GM12878 (cell line): ENCODE measurements at regions not wholly inside any gene's neighbourhood (a gene's known extent, or its start where the extent isn't known, plus 50 kb on each side); places are given as distances from the start of the nearest gene placed in this dataset.

Source experiments
- ATAC-seq: fragments of 200-7000 bp; cut with Tn5 transposase; 3 replicates; pipeline ENCODE4 v1.9.1; 2020; ENCODE audit warnings: mild to moderate bottlenecking, moderate library complexity
- BruUV-seq: library from RNA; stranded (reverse); fragments of 400-500 nt; replicated peaks from 2 replicates; lab custom pipeline; 2021; lab: Mats Ljungman, UMichigan
- CTCF ChIA-PET: fragments of 300-600 bp; sonication (Branson Sonifier 250); formaldehyde crosslinking; extraction: SDS; loops from one replicate; lab custom pipeline; 2021; ENCODE audit warnings: inconsistent platforms; lab: Yijun Ruan, JAX
- POLR2A ChIA-PET: fragments of 350-600 bp; formaldehyde crosslinking; extraction: SDS; loops from one replicate; lab custom pipeline; 2021; ENCODE audit warnings: inconsistent platforms; lab: Charles Lee
- RAD21 ChIA-PET: fragments of 300-600 bp; sonication (Branson Sonifier 250); formaldehyde crosslinking; loops from one replicate; lab custom pipeline; 2023; ENCODE audit warnings: antibody characterized with exemption; ENCODE audit not compliant: unreplicated experiment; lab: Charles Lee
- SMC1A ChIA-PET: fragments of 300-600 bp; sonication (Branson Sonifier 250); formaldehyde crosslinking; loops from one replicate; lab custom pipeline; 2023; ENCODE audit not compliant: unreplicated experiment, uncharacterized antibody; lab: Charles Lee
- DNase-seq: peaks from one replicate; pipeline ENCODE4 v3.0.0-alpha.2; 2011; ENCODE audit warnings: low read depth, low spot score
- FAIRE-seq: peaks from 3 replicates; lab custom pipeline; 2011; peaks lifted over from hg19 to GRCh38; lab: Jason Lieb, UNC
- H2AFZ ChIP-seq: 2 replicates; pipeline ENCODE4 v1.6.0; 2011; ENCODE audit warnings: low read depth, low read length, control low read depth; ENCODE audit not compliant: control insufficient read depth
- H3K27ac ChIP-seq: 2 replicates; pipeline ENCODE4 v1.5.1; 2011; ENCODE audit warnings: control low read depth; ENCODE audit not compliant: control insufficient read depth, insufficient read depth
- H3K27me3 ChIP-seq, 2 experiments: replicated peaks in 1 of 2; 2 replicates each; pipeline versions ENCODE4 v1.6.0 to v1.6.1; 2011; ENCODE audit warnings: low read length in 1 of 2; ENCODE audit not compliant: control insufficient read depth in 2 of 2, insufficient read depth in 2 of 2
- H3K36me3 ChIP-seq, 2 experiments: 2 replicates each; pipeline ENCODE4 v1.5.1; 2011; ENCODE audit warnings: low read length in 1 of 2; ENCODE audit not compliant: control insufficient read depth in 2 of 2, insufficient read depth in 2 of 2
- H3K4me1 ChIP-seq: 2 replicates; pipeline ENCODE4 v1.6.1; 2011; ENCODE audit warnings: mild to moderate bottlenecking, low read length, moderate library complexity, mixed read lengths; ENCODE audit not compliant: control insufficient read depth, insufficient read depth
- H3K4me2 ChIP-seq: 2 replicates; pipeline ENCODE4 v1.6.0; 2011; ENCODE audit warnings: control low read depth; ENCODE audit not compliant: control insufficient read depth, insufficient read depth
- H3K4me3 ChIP-seq: fragments of 200-600 bp; sonication (generic); 2 replicates; pipeline ENCODE4 v1.5.1; 2016
- H3K79me2 ChIP-seq: 2 replicates; pipeline ENCODE4 v1.6.0; 2011; ENCODE audit warnings: low read length; ENCODE audit not compliant: control insufficient read depth, insufficient read depth
- H3K9ac ChIP-seq: 2 replicates; pipeline ENCODE4 v1.8.0; 2011; ENCODE audit warnings: low read length, control low read depth, mixed read lengths; ENCODE audit not compliant: control insufficient read depth, insufficient read depth
- H3K9me3 ChIP-seq: replicated peaks from 3 replicates; pipeline ENCODE4 v1.5.1; 2011; ENCODE audit warnings: mild to moderate bottlenecking, low read length; ENCODE audit not compliant: control insufficient read depth, insufficient read depth
- H4K20me1 ChIP-seq: 2 replicates; pipeline ENCODE4 v1.6.0; 2011; ENCODE audit not compliant: control insufficient read depth, insufficient read depth
- BHLHE40 ChIP-seq, 2 experiments: fragments of 450-650 bp in 1 of 2; IDR thresholded peaks; 2 replicates each; pipeline ENCODE4 v1.6.1; 2011 to 2017; ENCODE audit warnings: low read depth in 2 of 2, borderline replicate concordance in 1 of 2, improper control_type of control experiment in 1 of 2, low read length in 1 of 2, mild to moderate bottlenecking in 1 of 2
- BMI1 ChIP-seq: fragments of 450-650 bp; IDR thresholded peaks from 2 replicates; pipeline ENCODE4 v1.6.1; 2016; ENCODE audit warnings: mild to moderate bottlenecking, moderate library complexity, borderline replicate concordance
- IKZF1 ChIP-seq: fragments of 450-650 bp; conservative IDR thresholded peaks from 2 replicates; pipeline ENCODE4 v1.6.1; 2017; ENCODE audit warnings: antibody characterized with exemption, mild to moderate bottlenecking
- IKZF2 ChIP-seq, 2 experiments: fragments of 450-650 bp; IDR thresholded peaks; 2 replicates each; pipeline ENCODE4 v1.6.1; 2017; ENCODE audit warnings: mild to moderate bottlenecking in 2 of 2, moderate library complexity in 2 of 2
- TBL1XR1 ChIP-seq: IDR thresholded peaks from 2 replicates; pipeline ENCODE4 v1.6.1; 2012; ENCODE audit warnings: low read depth, low read length, improper control_type of control experiment
- ZNF207 ChIP-seq: fragments of 450-650 bp; IDR thresholded peaks from 2 replicates; pipeline ENCODE4 v1.6.1; 2014; ENCODE audit warnings: antibody characterized with exemption, mild to moderate bottlenecking, borderline replicate concordance
- ZNF24 ChIP-seq: fragments of 450-650 bp; IDR thresholded peaks from 2 replicates; pipeline ENCODE4 v1.6.1; 2017; ENCODE audit warnings: antibody characterized with exemption, mild to moderate bottlenecking
- WGBS: methylation state at CpG from one replicate; pipeline ENCODE4 v1.1.6; 2016; ENCODE audit warnings: low lambda C conversion rate; ENCODE audit not compliant: insufficient replicate concordance, insufficient coverage; ENCODE audit errors: missing lambda C conversion rate; 5-methylcytosine and 5-hydroxymethylcytosine counted together
- in situ Hi-C: fragments of 300-500 bp; cut with MboI; formaldehyde crosslinking; loops from 9 replicates; pipeline ENCODE4 v1.14.3; 2018; ENCODE audit warnings: mixed read lengths
- intact Hi-C: fragments of 100-400 bp; cut with micrococcal nuclease; formaldehyde crosslinking; loops from one replicate; pipeline ENCODE4 v1.14.2; 2022; ENCODE audit not compliant: unreplicated experiment
- TF ChIP-seq, protein P1 (sequence below): fragments of 450-650 bp; IDR thresholded peaks from 2 replicates; pipeline ENCODE4 v1.6.1; 2017; ENCODE audit warnings: mild to moderate bottlenecking, moderate library complexity

DNA sequence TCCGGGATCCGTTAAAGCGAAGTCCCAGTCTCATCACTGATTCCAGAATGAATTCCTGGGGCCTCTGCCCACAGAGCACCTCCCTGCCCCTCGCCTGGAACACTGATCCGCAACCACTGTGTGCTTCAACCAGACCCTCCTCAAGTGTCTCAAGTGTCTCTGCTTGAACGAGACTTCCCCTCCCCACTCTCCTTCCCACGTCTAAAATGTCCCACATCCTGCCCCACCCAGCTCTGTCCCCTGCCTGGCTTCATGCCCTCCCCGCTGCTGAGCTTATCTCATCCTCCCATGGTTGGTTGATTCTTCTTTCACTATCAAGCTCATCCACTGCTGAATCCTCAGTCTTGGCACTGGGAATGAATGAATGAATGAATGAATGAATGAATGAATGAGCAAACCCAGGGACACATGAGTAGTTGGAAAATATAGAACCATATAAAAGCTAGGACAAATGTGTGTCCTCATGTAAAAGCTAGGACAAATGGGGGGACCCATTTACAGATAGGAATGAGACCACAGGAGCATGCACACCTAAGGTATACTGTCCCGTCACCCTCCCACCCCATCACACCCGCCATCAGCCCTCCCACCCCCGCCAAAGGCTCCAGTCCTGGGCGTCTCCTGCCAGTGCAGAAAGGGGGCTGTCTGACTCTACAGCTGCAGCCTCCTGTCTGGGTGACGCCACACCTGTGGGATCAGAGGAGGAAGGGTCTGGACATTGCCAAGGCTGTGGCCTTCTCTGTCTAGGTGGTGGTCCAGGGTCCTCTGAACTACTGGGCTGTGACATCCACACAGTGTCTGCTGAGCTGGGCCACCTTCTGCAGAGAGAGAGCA, 71.4 kb upstream of the LINC01488 start:
- H3K79me2 ChIP-seq = no peaks in the 10 kb centered on the region
- intact Hi-C loops = no loop called here
- ChIA-PET SMC1A (interaction anchor here (2.3 kb wide), 1 partner anchor 8 kb away, joined by 4 read pairs; no protein-coding TSS in a partner anchor), CTCF (interaction anchor here (1.2 kb wide), 1 partner anchor 117 kb away, joined by 4 read pairs; no protein-coding TSS in a partner anchor), POLR2A (no interaction called here), RAD21 (interaction anchor here (1.3 kb wide), 1 partner anchor 97 kb away, joined by 5 read pairs; no protein-coding TSS in a partner anchor)
- no peak overlapping the region for H3K9ac ChIP-seq
- no peak overlapping the region for H2AFZ ChIP-seq
- no peaks in the 10 kb centered on the region for H3K36me3 ChIP-seq
- no peak for DNase-seq
- in situ Hi-C loops = no loop called here
- 18% methylated on average over 13 of the region's 13 CpGs for WGBS
- peaks cover 0 to 4% of the 10 kb centered on the region in 2 experiments; a peak in 2 of 4 replicates for H3K27me3 ChIP-seq
- no peaks in the 10 kb centered on the region for H4K20me1 ChIP-seq
- H3K4me2 ChIP-seq = no peak overlapping the region
- no peak overlapping the region for H3K27ac ChIP-seq
- H3K9me3 ChIP-seq = no peaks in the 10 kb centered on the region
- TF ChIP-seq BMI1 (no peak), ZNF24 (peak; percentile 62; the same call in 1 of the 2 replicates)
- H3K4me3 ChIP-seq = no peak overlapping the region
- no peaks in the 10 kb centered on the region for H3K4me1 ChIP-seq
- no peak for FAIRE-seq
- no peak for ATAC-seq
- BruUV-seq = no TSS peak

DNA sequence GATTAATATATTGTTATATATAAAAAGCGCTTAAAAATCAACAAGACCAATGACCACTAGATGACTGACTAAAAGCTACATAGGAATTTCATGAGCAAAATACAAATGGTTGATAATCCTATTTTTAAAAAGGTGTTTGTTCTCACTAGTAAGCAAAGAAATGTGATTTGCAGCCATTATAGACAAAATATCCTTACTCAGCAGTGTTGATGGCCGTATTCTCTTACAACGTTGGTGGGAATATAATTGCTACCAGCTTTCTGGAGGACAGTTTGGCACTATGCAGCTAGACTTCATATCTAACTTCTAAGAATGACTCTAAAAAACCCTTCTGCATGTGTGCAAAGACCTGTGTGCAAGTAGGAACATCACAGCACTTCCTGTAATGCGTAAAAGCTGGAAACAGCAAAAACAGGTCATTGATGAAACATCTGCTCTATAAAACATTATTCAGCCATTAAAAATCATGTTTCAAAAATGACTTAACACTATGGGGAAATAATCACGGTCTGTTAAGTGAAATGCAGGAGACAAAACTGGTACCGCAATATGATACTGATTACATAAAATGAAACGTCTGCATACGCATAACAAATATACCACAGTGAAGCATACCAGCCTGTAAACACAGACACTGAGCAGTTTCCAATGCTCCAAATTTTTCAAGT, 70.1 kb upstream of the LINC01488 start:
- Histone ChIP-seq H3K27me3 (peaks cover 0 to 4% of the 10 kb centered on the region in 2 experiments; a peak in 2 of 4 replicates), H2AFZ (no peak overlapping the region), H4K20me1 (no peaks in the 10 kb centered on the region), H3K27ac (no peak overlapping the region), H3K4me3 (no peak overlapping the region), H3K79me2 (no peaks in the 10 kb centered on the region), H3K4me1 (no peaks in the 10 kb centered on the region), H3K9ac (no peak overlapping the region), H3K9me3 (no peaks in the 10 kb centered on the region), H3K36me3 (no peaks in the 10 kb centered on the region), H3K4me2 (no peak overlapping the region)
- no peak for DNase-seq
- ChIA-PET RAD21 (interaction anchor here (1.3 kb wide), 1 partner anchor 99 kb away, joined by 5 read pairs; no protein-coding TSS in a partner anchor), CTCF (no interaction called here), POLR2A (no interaction called here), SMC1A (interaction anchor here (2.3 kb wide), 1 partner anchor 9 kb away, joined by 4 read pairs; no protein-coding TSS in a partner anchor)
- WGBS = 13% methylated on average over 8 of the region's 8 CpGs
- intact Hi-C loops (no loop called here), in situ Hi-C loops (no loop called here)
- BruUV-seq = no TSS peak
- no peak for TF ChIP-seq TBL1XR1
- no peak for TF ChIP-seq BHLHE40 (IDR thresholded peaks at IDR 0.05; ENCODE audit: borderline replicate concordance in 1 of 2, low read depth in 2 of 2, low read length in 1 of 2)
- TF ChIP-seq IKZF1 = no peak
- TF ChIP-seq IKZF2 (IDR thresholded peaks at IDR 0.05) = no peak
- no peak for TF ChIP-seq ZNF207
- TF ChIP-seq, protein P1, sequence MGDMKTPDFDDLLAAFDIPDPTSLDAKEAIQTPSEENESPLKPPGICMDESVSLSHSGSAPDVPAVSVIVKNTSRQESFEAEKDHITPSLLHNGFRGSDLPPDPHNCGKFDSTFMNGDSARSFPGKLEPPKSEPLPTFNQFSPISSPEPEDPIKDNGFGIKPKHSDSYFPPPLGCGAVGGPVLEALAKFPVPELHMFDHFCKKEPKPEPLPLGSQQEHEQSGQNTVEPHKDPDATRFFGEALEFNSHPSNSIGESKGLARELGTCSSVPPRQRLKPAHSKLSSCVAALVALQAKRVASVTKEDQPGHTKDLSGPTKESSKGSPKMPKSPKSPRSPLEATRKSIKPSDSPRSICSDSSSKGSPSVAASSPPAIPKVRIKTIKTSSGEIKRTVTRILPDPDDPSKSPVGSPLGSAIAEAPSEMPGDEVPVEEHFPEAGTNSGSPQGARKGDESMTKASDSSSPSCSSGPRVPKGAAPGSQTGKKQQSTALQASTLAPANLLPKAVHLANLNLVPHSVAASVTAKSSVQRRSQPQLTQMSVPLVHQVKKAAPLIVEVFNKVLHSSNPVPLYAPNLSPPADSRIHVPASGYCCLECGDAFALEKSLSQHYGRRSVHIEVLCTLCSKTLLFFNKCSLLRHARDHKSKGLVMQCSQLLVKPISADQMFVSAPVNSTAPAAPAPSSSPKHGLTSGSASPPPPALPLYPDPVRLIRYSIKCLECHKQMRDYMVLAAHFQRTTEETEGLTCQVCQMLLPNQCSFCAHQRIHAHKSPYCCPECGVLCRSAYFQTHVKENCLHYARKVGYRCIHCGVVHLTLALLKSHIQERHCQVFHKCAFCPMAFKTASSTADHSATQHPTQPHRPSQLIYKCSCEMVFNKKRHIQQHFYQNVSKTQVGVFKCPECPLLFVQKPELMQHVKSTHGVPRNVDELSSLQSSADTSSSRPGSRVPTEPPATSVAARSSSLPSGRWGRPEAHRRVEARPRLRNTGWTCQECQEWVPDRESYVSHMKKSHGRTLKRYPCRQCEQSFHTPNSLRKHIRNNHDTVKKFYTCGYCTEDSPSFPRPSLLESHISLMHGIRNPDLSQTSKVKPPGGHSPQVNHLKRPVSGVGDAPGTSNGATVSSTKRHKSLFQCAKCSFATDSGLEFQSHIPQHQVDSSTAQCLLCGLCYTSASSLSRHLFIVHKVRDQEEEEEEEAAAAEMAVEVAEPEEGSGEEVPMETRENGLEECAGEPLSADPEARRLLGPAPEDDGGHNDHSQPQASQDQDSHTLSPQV = no peak
- ATAC-seq = peak; percentile 36; the same call in 1 of the 3 replicates
- no peak for FAIRE-seq
